ENCODE measurements at regions not wholly inside any gene's neighbourhood (a gene's known extent, or its start where the extent isn't known, plus 50 kb on each side); places are given as distances from the start of the nearest gene placed in this dataset.

- Mint-ChIP-seq H3K4me3 (no peak overlapping the region), H3K27me3 (no peaks in the 10 kb centered on the region), H3K36me3 (no peaks in the 10 kb centered on the region), H3K4me1 (no peaks in the 10 kb centered on the region), H3K9me3 (ENCODE audit: low read depth) (no peaks in the 10 kb centered on the region), H3K27ac (no peak overlapping the region)
- DNase-seq = no peak
- ATAC-seq = peak; percentile 33
- CTCF ChIA-PET = no interaction called here
Observed at GRCh38 chr2:2573658-2574293, 242.7 kb upstream of the MYT1L start.

- H3K36me3 Mint-ChIP-seq = no peaks in the 10 kb centered on the region
- H3K27ac Mint-ChIP-seq = no peak overlapping the region
- H3K4me3 Mint-ChIP-seq = no peak overlapping the region
- H3K9me3 Mint-ChIP-seq (ENCODE audit: low read depth) = no peaks in the 10 kb centered on the region
- CTCF ChIA-PET = no interaction called here
- H3K27me3 Mint-ChIP-seq = no peaks in the 10 kb centered on the region
- ATAC-seq = no peak
- H3K4me1 Mint-ChIP-seq = no peaks in the 10 kb centered on the region
- no peak for DNase-seq
Observed at GRCh38 chr2:2573205-2573604, 242.1 kb upstream of the MYT1L start.

DNA sequence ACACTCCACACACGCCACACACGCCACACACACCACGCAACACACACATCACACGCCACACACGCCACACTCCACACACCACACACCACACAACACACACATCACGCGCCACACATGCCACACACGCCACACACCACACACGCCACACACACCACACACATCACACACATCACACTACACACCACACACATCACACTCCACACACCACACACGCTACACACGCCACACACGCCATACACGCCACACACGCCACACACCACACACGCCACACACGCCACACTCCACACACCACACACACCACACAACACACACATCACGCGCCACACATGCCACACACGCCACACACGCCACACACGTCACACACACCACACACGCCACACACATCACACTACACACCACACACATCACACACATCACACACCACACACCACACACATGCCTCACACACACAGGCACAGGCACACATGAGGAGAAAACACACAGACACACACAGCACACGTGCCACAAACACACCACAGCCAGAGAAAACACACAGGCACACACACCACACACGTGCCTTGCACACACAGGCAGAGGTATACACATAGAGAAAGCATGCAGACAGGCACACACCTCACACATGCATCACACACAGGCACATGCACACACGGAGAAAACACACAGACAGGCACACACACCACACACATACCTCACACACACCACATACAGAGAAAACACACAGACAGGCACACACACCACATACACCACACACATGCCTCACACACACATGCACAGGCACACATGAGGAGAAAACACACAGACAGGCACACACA, 241.5 kb upstream of the MYT1L start:
- Mint-ChIP-seq H3K4me3 (no peak overlapping the region), H3K27ac (no peak overlapping the region), H3K27me3 (no peaks in the 10 kb centered on the region), H3K36me3 (no peaks in the 10 kb centered on the region), H3K4me1 (no peaks in the 10 kb centered on the region), H3K9me3 (ENCODE audit: low read depth) (no peaks in the 10 kb centered on the region)
- ATAC-seq (no peak), DNase-seq (no peak)
- CTCF ChIA-PET = no interaction called here

DNA sequence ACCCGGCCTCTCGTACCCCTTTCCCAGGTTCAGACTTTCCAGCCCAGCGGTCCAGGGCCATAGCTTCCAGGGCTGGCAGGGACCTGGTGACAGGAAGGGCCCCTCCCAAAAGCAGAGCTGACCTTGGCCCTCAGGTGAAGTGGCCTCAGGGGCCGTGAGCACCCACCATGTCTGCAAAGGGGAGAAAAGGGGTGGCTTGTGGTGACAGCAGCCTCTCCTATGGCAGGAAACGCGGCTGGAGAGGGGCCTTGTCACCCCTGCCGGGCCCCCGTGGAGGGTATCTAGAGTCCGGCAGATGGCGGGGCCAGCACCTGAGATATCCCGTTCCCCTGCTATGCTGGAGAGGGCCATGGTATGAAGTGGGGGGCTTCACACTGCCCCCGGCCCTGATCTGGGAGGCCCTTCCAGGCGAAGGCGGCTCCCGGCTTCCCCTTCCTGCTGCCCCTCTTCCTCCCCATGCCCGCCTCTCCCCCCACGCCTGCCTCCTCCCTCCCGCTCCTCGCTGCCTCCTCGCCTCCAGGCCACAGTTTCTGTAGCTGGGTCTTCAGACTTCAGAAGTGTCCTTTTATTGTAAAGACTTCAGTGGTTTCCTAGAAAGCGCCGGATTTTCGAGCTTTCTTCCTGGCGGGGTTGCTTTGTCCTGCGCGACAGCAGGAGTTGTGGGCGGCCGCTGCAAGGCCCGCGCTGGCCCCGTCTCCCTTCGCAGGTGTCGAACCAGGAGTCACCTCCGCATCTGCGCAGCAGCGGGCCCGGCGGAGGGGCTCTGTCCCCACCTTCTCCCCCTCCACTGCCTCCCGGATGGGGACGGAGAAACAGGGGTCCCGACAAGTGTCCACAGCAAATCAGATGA, 240.5 kb upstream of the MYT1L start:
- no peak overlapping the region for H3K4me3 Mint-ChIP-seq
- H3K36me3 Mint-ChIP-seq = no peaks in the 10 kb centered on the region
- H3K4me1 Mint-ChIP-seq = no peaks in the 10 kb centered on the region
- ATAC-seq (no peak), DNase-seq (no peak)
- H3K9me3 Mint-ChIP-seq (ENCODE audit: low read depth) = no peaks in the 10 kb centered on the region
- no peaks in the 10 kb centered on the region for H3K27me3 Mint-ChIP-seq
- H3K27ac Mint-ChIP-seq = no peak overlapping the region
- CTCF ChIA-PET = no interaction called here

DNA sequence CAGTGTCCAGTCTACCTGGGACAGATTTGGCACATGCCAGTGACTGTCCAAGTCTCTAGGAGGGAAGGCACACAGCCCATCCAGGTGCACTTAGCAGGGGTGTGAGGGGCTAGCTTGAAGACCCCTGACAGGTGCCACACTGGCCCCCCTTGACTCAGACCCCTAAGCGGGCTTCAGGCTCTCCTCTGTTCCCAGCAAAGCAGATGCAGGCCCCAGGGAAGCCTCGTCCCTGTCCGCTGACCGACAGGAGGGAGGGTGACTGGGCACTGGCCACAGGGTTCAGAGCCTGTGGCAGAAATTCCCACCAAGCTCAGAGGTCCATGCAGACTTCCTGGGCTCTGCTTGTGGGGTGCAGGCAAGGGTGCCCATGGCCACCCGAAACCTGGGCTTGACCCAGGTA, 239.8 kb upstream of the MYT1L start:
- DNase-seq = no peak
- no peaks in the 10 kb centered on the region for H3K4me1 Mint-ChIP-seq
- no peak overlapping the region for H3K27ac Mint-ChIP-seq
- H3K4me3 Mint-ChIP-seq = no peak overlapping the region
- H3K27me3 Mint-ChIP-seq = no peaks in the 10 kb centered on the region
- ATAC-seq = no peak
- H3K36me3 Mint-ChIP-seq = no peaks in the 10 kb centered on the region
- CTCF ChIA-PET = no interaction called here
- no peaks in the 10 kb centered on the region for H3K9me3 Mint-ChIP-seq (ENCODE audit: low read depth)

- Mint-ChIP-seq H3K36me3 (no peaks in the 10 kb centered on the region), H3K27me3 (no peaks in the 10 kb centered on the region), H3K27ac (no peak overlapping the region), H3K4me1 (no peaks in the 10 kb centered on the region), H3K9me3 (ENCODE audit: low read depth) (no peaks in the 10 kb centered on the region), H3K4me3 (no peak overlapping the region)
- CTCF ChIA-PET = no interaction called here
- no peak for DNase-seq
- no peak for ATAC-seq
Observed at GRCh38 chr2:2570360-2570759, 239.3 kb upstream of the MYT1L start.

GRCh38 chr2:2569836-2570235, 238.8 kb upstream of the MYT1L start:
- no peak overlapping the region for H3K4me3 Mint-ChIP-seq
- no peaks in the 10 kb centered on the region for H3K27me3 Mint-ChIP-seq
- CTCF ChIA-PET = no interaction called here
- no peak for DNase-seq
- no peaks in the 10 kb centered on the region for H3K9me3 Mint-ChIP-seq (ENCODE audit: low read depth)
- no peak for ATAC-seq
- no peaks in the 10 kb centered on the region for H3K4me1 Mint-ChIP-seq
- no peak overlapping the region for H3K27ac Mint-ChIP-seq
- no peaks in the 10 kb centered on the region for H3K36me3 Mint-ChIP-seq

DNA sequence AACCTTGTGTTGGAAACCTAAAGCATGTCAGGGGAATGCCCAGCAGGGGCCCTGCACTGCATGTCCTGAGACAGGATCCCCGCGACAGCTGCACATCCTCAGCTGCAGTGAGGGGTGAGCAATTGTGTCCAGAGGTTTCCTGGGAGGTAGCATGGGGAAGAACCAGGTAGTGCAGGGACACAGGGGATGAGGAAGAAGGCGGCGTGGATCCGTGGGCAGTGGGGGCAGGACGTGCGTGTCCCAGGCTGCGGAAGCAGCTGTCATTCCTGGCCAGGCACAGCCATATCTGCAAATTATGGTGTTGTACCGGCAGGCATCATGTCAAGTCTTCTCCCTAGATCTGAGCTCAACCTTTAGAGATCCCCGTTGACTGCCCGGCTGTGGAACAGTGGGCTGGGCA, 238.2 kb upstream of the MYT1L start:
- no peak for ATAC-seq
- no peak for DNase-seq
- Mint-ChIP-seq H3K9me3 (ENCODE audit: low read depth) (no peaks in the 10 kb centered on the region), H3K27me3 (no peaks in the 10 kb centered on the region), H3K4me1 (no peaks in the 10 kb centered on the region), H3K36me3 (no peaks in the 10 kb centered on the region), H3K27ac (no peak overlapping the region), H3K4me3 (no peak overlapping the region)
- CTCF ChIA-PET = no interaction called here

DNA sequence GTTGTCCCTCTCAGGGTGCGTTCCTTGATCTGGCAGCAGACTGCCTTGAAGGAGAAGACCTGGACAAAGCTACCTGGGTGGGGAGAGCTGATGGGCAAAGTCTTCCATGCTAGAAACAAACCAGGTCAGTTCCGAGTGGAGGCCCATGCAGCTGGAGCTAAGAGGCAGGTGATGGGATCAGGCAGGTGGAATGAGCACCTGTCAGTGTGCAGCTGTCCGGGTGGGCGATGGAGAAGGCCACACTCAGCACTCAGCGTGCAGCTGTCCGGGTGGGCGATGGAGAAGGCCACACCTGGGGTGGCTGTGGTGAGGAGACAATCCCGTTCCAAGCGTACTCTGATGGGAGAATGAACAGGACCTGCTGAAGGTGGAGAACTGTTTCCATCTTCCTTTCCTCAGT, 237.3 kb upstream of the MYT1L start:
- DNase-seq (no peak), ATAC-seq (no peak)
- Mint-ChIP-seq H3K4me3 (no peak overlapping the region), H3K36me3 (no peaks in the 10 kb centered on the region), H3K27me3 (no peaks in the 10 kb centered on the region), H3K27ac (no peak overlapping the region), H3K4me1 (no peaks in the 10 kb centered on the region), H3K9me3 (ENCODE audit: low read depth) (no peaks in the 10 kb centered on the region)
- CTCF ChIA-PET = no interaction called here

- ATAC-seq = no peak
- CTCF ChIA-PET = no interaction called here
- Mint-ChIP-seq H3K36me3 (no peaks in the 10 kb centered on the region), H3K27me3 (no peaks in the 10 kb centered on the region), H3K4me3 (no peak overlapping the region), H3K27ac (no peak overlapping the region), H3K9me3 (ENCODE audit: low read depth) (no peaks in the 10 kb centered on the region), H3K4me1 (no peaks in the 10 kb centered on the region)
- no peak for DNase-seq
Observed at GRCh38 chr2:2567776-2568175, 236.7 kb upstream of the MYT1L start.

GRCh38 chr2:2566396-2567323, 235.6 kb upstream of the MYT1L start:
- no peak overlapping the region for H3K27ac Mint-ChIP-seq
- H3K4me1 Mint-ChIP-seq = no peaks in the 10 kb centered on the region
- DNase-seq = no peak
- no peaks in the 10 kb centered on the region for H3K36me3 Mint-ChIP-seq
- CTCF ChIA-PET = no interaction called here
- ATAC-seq = no peak
- H3K9me3 Mint-ChIP-seq (ENCODE audit: low read depth) = no peaks in the 10 kb centered on the region
- H3K27me3 Mint-ChIP-seq = no peaks in the 10 kb centered on the region
- H3K4me3 Mint-ChIP-seq = no peak overlapping the region

DNA sequence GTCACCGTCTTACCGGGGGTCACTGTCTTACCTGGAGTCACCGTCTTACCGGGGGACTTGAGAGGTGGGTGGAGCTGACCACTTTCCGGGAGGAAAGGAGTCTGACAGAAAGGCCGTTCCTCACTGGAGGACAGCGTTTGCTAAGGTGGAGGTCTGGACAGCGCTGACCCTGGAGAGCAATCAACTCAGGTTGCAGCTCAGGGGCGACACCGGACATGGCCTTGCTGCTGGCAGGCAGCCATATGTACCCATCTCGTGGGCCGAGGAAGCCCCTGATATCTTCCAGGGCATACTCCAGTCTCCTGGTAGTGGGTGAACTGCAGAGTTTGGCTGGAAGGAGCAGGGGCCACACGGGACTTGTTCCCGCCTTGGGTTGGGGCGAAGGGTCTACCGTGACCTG, 234.6 kb upstream of the MYT1L start:
- Mint-ChIP-seq H3K9me3 (ENCODE audit: low read depth) (no peaks in the 10 kb centered on the region), H3K4me3 (no peak overlapping the region), H3K4me1 (no peaks in the 10 kb centered on the region), H3K36me3 (no peaks in the 10 kb centered on the region), H3K27me3 (no peaks in the 10 kb centered on the region), H3K27ac (no peak overlapping the region)
- no peak for DNase-seq
- CTCF ChIA-PET = no interaction called here
- ATAC-seq = no peak

DNA sequence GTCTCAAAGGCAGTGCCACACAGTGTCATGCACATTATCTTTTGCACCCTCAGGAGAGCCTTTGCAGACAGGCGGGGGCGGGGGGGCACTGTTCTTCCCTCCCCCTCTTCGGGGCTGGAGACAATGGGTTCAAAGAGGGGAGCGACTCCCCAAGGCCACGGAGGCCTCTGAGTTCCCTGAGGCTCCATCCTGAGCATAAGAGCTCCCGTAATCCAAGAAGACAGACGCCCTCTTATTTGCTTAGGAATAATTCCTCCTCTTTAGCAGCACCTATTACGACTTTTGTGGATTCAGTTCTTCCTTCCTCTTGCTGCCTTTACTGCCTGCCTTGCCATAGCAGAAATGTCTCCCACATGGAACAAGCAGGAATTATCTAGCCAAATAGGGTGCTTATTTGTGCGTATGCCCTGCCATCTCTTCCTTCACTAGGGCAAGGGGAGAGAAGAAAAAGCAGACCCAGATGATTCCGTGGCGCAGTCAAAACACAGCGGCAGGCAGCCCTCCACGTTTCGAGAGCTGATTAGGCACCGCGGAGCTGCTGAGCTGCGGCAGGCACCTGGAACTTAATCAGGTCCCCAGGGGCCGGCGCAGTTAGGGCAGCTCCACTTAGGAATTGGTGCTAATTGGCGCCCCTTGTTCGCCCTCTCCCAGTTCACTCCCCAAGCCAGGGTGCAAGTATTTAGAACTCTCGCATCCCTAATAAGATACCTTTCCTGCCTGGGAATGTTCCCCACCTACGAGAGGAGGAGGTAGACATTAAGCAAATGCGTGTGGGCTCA, 233.4 kb upstream of the MYT1L start:
- Mint-ChIP-seq H3K36me3 (no peaks in the 10 kb centered on the region), H3K27me3 (no peaks in the 10 kb centered on the region), H3K4me1 (no peaks in the 10 kb centered on the region), H3K9me3 (ENCODE audit: low read depth) (no peaks in the 10 kb centered on the region), H3K27ac (no peak overlapping the region), H3K4me3 (no peak overlapping the region)
- ATAC-seq (no peak), DNase-seq (no peak)
- CTCF ChIA-PET = no interaction called here

Measured in activated CD8-positive, alpha-beta memory T cell treated with anti-CD3 and anti-CD28 coated beads, Interleukin-2, amount 10 ng/mL, durations not matched to agents 7 days and 5 days (primary cell).